G401.6 (cell line): ENCODE measurements at regions not wholly inside any gene's neighbourhood (a gene's known extent, or its start where the extent isn't known, plus 50 kb on each side); places are given as distances from the start of the nearest gene placed in this dataset.

Source experiments
- FAIRE-seq: peaks from 2 replicates; lab custom pipeline; 2012; peaks lifted over from hg19 to GRCh38; lab: Jason Lieb, UNC

- no peak for FAIRE-seq
Measured at GRCh38 chr2:2708575-2709430, 377.7 kb upstream of the MYT1L start.

GRCh38 chr2:2707206-2707991 is 376.3 kb upstream of the MYT1L start:
- FAIRE-seq = no peak

GRCh38 chr2:2706306-2706705 is 375.2 kb upstream of the MYT1L start:
- no peak for FAIRE-seq

GRCh38 chr2:2705871-2706270 is 374.8 kb upstream of the MYT1L start:
- FAIRE-seq = no peak

GRCh38 chr2:2704428-2705090 is 373.5 kb upstream of the MYT1L start:
- no peak for FAIRE-seq

GRCh38 chr2:2703762-2704427 is 372.8 kb upstream of the MYT1L start:
- no peak for FAIRE-seq

GRCh38 chr2:2703172-2703571 is 372.1 kb upstream of the MYT1L start:
- FAIRE-seq = no peak

- no peak for FAIRE-seq
Measured at GRCh38 chr2:2702385-2702784, 371.3 kb upstream of the MYT1L start.

- FAIRE-seq = no peak
Measured at GRCh38 chr2:2701813-2702212, 370.7 kb upstream of the MYT1L start.

GRCh38 chr2:2701176-2701781 is 370.2 kb upstream of the MYT1L start:
- no peak for FAIRE-seq

GRCh38 chr2:2699121-2699505 is 368.0 kb upstream of the MYT1L start:
- FAIRE-seq = no peak

- no peak for FAIRE-seq
Measured at GRCh38 chr2:2698182-2699120, 367.4 kb upstream of the MYT1L start.

- FAIRE-seq = no peak
Measured at GRCh38 chr2:2696733-2697455, 365.8 kb upstream of the MYT1L start.

- no peak for FAIRE-seq
Measured at GRCh38 chr2:2696325-2696724, 365.2 kb upstream of the MYT1L start.

GRCh38 chr2:2694746-2695145 is 363.7 kb upstream of the MYT1L start:
- no peak for FAIRE-seq

GRCh38 chr2:2692599-2693389 is 361.7 kb upstream of the MYT1L start:
- no peak for FAIRE-seq

GRCh38 chr2:2691419-2691818 is 360.3 kb upstream of the MYT1L start:
- FAIRE-seq = no peak

GRCh38 chr2:2690985-2691384 is 359.9 kb upstream of the MYT1L start:
- no peak for FAIRE-seq

GRCh38 chr2:2689306-2689705 is 358.2 kb upstream of the MYT1L start:
- FAIRE-seq = no peak
